MCF 10A (cell line): ENCODE measurements at regions not wholly inside any gene's neighbourhood (a gene's known extent, or its start where the extent isn't known, plus 50 kb on each side); places are given as distances from the start of the nearest gene placed in this dataset.

Experiments used
- BruUV-seq: library from RNA; stranded (reverse); fragments of 400-500 nt; replicated peaks from 2 replicates; lab custom pipeline; 2021; lab: Mats Ljungman, UMichigan
- CTCF ChIA-PET: fragments of 300-600 bp; sonication (Branson Sonifier 250); formaldehyde crosslinking; extraction: SDS; loops from one replicate; lab custom pipeline; 2021; ENCODE audit warnings: antibody characterized with exemption, inconsistent platforms; lab: Yijun Ruan, JAX
- POLR2A ChIA-PET: fragments of 300-600, 350-650 bp; sonication (Branson Sonifier 250); formaldehyde crosslinking; extraction: SDS; loops from one replicate; lab custom pipeline; 2020; ENCODE audit warnings: antibody characterized with exemption, inconsistent platforms; lab: Yijun Ruan, JAX
- DNase-seq: peaks from one replicate; pipeline ENCODE4 v3.0.0-alpha.2; 2018; ENCODE audit not compliant: unreplicated experiment
- H3K27ac Mint-ChIP-seq: one replicate; pipeline ENCODE4 v1.8.0; 2022; ENCODE audit warnings: mild to moderate bottlenecking, low read depth, mixed read lengths; ENCODE audit not compliant: unreplicated experiment
- H3K27me3 Mint-ChIP-seq: one replicate; pipeline ENCODE4 v1.8.0; 2022; ENCODE audit warnings: mixed read lengths; ENCODE audit not compliant: insufficient read depth, unreplicated experiment
- H3K36me3 Mint-ChIP-seq: one replicate; pipeline ENCODE4 v1.8.0; 2022; ENCODE audit warnings: mild to moderate bottlenecking, moderate library complexity, mixed read lengths; ENCODE audit not compliant: insufficient read depth, unreplicated experiment
- H3K4me1 Mint-ChIP-seq: one replicate; pipeline ENCODE4 v1.8.0; 2022; ENCODE audit warnings: mixed read lengths; ENCODE audit not compliant: insufficient read depth, unreplicated experiment
- H3K4me3 Mint-ChIP-seq: one replicate; pipeline ENCODE4 v1.8.0; 2022; ENCODE audit warnings: mild to moderate bottlenecking, moderate library complexity, mixed read lengths; ENCODE audit not compliant: unreplicated experiment
- H3K9me3 Mint-ChIP-seq: one replicate; pipeline ENCODE4 v1.8.0; 2022; ENCODE audit warnings: mixed read lengths; ENCODE audit not compliant: unreplicated experiment
- CTCF ChIP-seq: fragments of 200-600 bp; IDR thresholded peaks from one replicate; pipeline ENCODE4 v1.8.0; 2022; ENCODE audit warnings: antibody characterized with exemption, mild to moderate bottlenecking; ENCODE audit not compliant: unreplicated experiment
- intact Hi-C: fragments of 100-400 bp; cut with micrococcal nuclease; formaldehyde crosslinking; loops from 2 replicates; pipeline ENCODE4 v1.14.1; 2022

- Mint-ChIP-seq H3K4me3 (no peak overlapping the region), H3K27ac (no peak overlapping the region), H3K4me1 (peaks cover 16% of the 10 kb centered on the region), H3K9me3 (no peaks in the 10 kb centered on the region), H3K27me3 (no peaks in the 10 kb centered on the region), H3K36me3 (no peaks in the 10 kb centered on the region)
- no TSS peak for BruUV-seq
- TF ChIP-seq CTCF = no peak
- ChIA-PET POLR2A (interaction anchor here (0.5 to 14.4 kb wide), 6 partner anchors 9 to 165 kb away, joined by 3 to 240 read pairs (median 3); partner anchors contain the start of gene ZFP36L2), CTCF (interaction anchor here (0.6 to 1.3 kb wide), 7 partner anchors 8 to 281 kb away, joined by 3 to 7 read pairs (median 3); no protein-coding TSS in a partner anchor)
- DNase-seq = no peak
- intact Hi-C loops = no loop called here
Observed at GRCh38 chr2:43139996-43140621, 86.3 kb downstream of the ZFP36L2 start.

GRCh38 chr2:43139501-43139900, 86.9 kb downstream of the ZFP36L2 start:
- Mint-ChIP-seq H3K4me1 (peaks cover 14% of the 10 kb centered on the region), H3K4me3 (no peak overlapping the region), H3K9me3 (no peaks in the 10 kb centered on the region), H3K27ac (no peak overlapping the region), H3K27me3 (no peaks in the 10 kb centered on the region), H3K36me3 (no peaks in the 10 kb centered on the region)
- intact Hi-C loops = no loop called here
- CTCF ChIA-PET = interaction anchor here (0.6 to 1.3 kb wide), 5 partner anchors 9 to 345 kb away, joined by 3 to 7 read pairs (median 4); no protein-coding TSS in a partner anchor
- no TSS peak for BruUV-seq
- no peak for TF ChIP-seq CTCF
- DNase-seq = no peak
- POLR2A ChIA-PET = interaction anchor here (0.8 to 14.4 kb wide), 4 partner anchors 13 to 164 kb away, joined by 3 to 240 read pairs (median 3); partner anchors contain the start of gene ZFP36L2

GRCh38 chr2:43138441-43138840, 88.0 kb downstream of the ZFP36L2 start:
- intact Hi-C loops = no loop called here
- BruUV-seq = no TSS peak
- no peak for DNase-seq
- Mint-ChIP-seq H3K27ac (no peak overlapping the region), H3K36me3 (no peaks in the 10 kb centered on the region), H3K4me3 (no peak overlapping the region), H3K27me3 (no peaks in the 10 kb centered on the region), H3K9me3 (no peaks in the 10 kb centered on the region), H3K4me1 (peaks cover 15% of the 10 kb centered on the region)
- POLR2A ChIA-PET = interaction anchor here (1.2 to 14.4 kb wide), 2 partner anchors 14 to 85 kb away, joined by 3 to 240 read pairs; partner anchors contain the start of gene ZFP36L2
- CTCF ChIA-PET = interaction anchor here (0.9 kb wide), 1 partner anchor 11 kb away, joined by 3 read pairs; no protein-coding TSS in a partner anchor
- no peak for TF ChIP-seq CTCF

GRCh38 chr2:43136876-43137275, 89.5 kb downstream of the ZFP36L2 start:
- no peaks in the 10 kb centered on the region for H3K36me3 Mint-ChIP-seq
- POLR2A ChIA-PET = interaction anchor here (14.4 kb wide), 1 partner anchor 87 kb away, joined by 240 read pairs; the partner anchor contains the start of gene ZFP36L2
- no peak for DNase-seq
- peaks cover 22% of the 10 kb centered on the region for H3K4me1 Mint-ChIP-seq
- no peaks in the 10 kb centered on the region for H3K27me3 Mint-ChIP-seq
- H3K4me3 Mint-ChIP-seq = no peak overlapping the region
- BruUV-seq = no TSS peak
- intact Hi-C loops = no loop called here
- no peaks in the 10 kb centered on the region for H3K9me3 Mint-ChIP-seq
- CTCF ChIA-PET = interaction anchor here (0.6 kb wide), 1 partner anchor 172 kb away, joined by 3 read pairs; no protein-coding TSS in a partner anchor
- TF ChIP-seq CTCF = no peak
- H3K27ac Mint-ChIP-seq = no peak overlapping the region
